Caco-2 (cell line): ENCODE measurements at regions not wholly inside any gene's neighbourhood (a gene's known extent, or its start where the extent isn't known, plus 50 kb on each side); places are given as distances from the start of the nearest gene placed in this dataset.

Experiments used
- BruUV-seq: library from RNA; stranded (reverse); fragments of 400-500 nt; replicated peaks from 2 replicates; lab custom pipeline; 2021; lab: Mats Ljungman, UMichigan
- CTCF ChIA-PET: fragments of 300-600 bp; sonication (Branson Sonifier 250); formaldehyde crosslinking; loops from one replicate; lab custom pipeline; 2022; ENCODE audit warnings: antibody characterized with exemption; lab: Charles Lee
- POLR2A ChIA-PET: fragments of 300-600 bp; sonication (Branson Sonifier 250); formaldehyde crosslinking; loops from one replicate; lab custom pipeline; 2022; ENCODE audit warnings: antibody characterized with exemption; lab: Charles Lee
- DNase-seq, 2 experiments: peaks; one replicate each; pipeline versions ENCODE4 v3.0.0 to v3.0.0-alpha.2; 2020 to 2022
- H3K27me3 ChIP-seq: replicated peaks from 2 replicates; pipeline ENCODE4 v1.6.0; 2011; ENCODE audit warnings: low read length; ENCODE audit not compliant: control insufficient read depth, insufficient read depth
- H3K36me3 ChIP-seq: 2 replicates; pipeline ENCODE4 v1.5.1; 2011; ENCODE audit warnings: low read length; ENCODE audit not compliant: control insufficient read depth, insufficient read depth
- H3K4me1 ChIP-seq: fragments of 250-450 bp; sonication (Bioruptor Pico); 2 replicates; pipeline ENCODE4 v1.5.1; 2020; ENCODE audit warnings: mild to moderate bottlenecking
- H3K4me3 ChIP-seq: 2 replicates; pipeline ENCODE4 v1.5.1; 2011; ENCODE audit warnings: low read depth, mild to moderate bottlenecking, control low read depth, low read length
- H3K9me3 ChIP-seq: fragments of 250-450 bp; sonication (Bioruptor Pico); 2 replicates; pipeline ENCODE4 v1.5.1; 2020; ENCODE audit warnings: mild to moderate bottlenecking, moderate library complexity
- H3K27ac Mint-ChIP-seq: one replicate; pipeline ENCODE4 v1.8.0; 2022; ENCODE audit warnings: mixed read lengths; ENCODE audit not compliant: unreplicated experiment
- H3K27me3 Mint-ChIP-seq: one replicate; pipeline ENCODE4 v1.8.0; 2022; ENCODE audit warnings: mixed read lengths; ENCODE audit not compliant: insufficient read depth, unreplicated experiment
- H3K36me3 Mint-ChIP-seq: one replicate; pipeline ENCODE4 v1.8.0; 2022; ENCODE audit warnings: mild to moderate bottlenecking, mixed read lengths; ENCODE audit not compliant: insufficient read depth, unreplicated experiment
- H3K4me1 Mint-ChIP-seq: one replicate; pipeline ENCODE4 v1.8.0; 2022; ENCODE audit warnings: low read depth, mixed read lengths; ENCODE audit not compliant: unreplicated experiment
- H3K4me3 Mint-ChIP-seq: one replicate; pipeline ENCODE4 v1.8.0; 2022; ENCODE audit warnings: mild to moderate bottlenecking, moderate library complexity, mixed read lengths; ENCODE audit not compliant: unreplicated experiment
- H3K9me3 Mint-ChIP-seq: one replicate; pipeline ENCODE4 v1.8.0; 2022; ENCODE audit warnings: mixed read lengths; ENCODE audit not compliant: unreplicated experiment
- intact Hi-C: fragments of 100-400 bp; cut with micrococcal nuclease; formaldehyde crosslinking; loops from one replicate; pipeline ENCODE4 v1.10.0; 2022; ENCODE audit not compliant: unreplicated experiment
- TF ChIP-seq, protein P1 (sequence below), 2 experiments: fragments of 200-600 bp in 1 of 2; IDR thresholded peaks; 1 replicate in 1 of 2; 2 replicates in 1 of 2; pipeline versions ENCODE4 v1.5.1 to v1.8.0; 2011 to 2022; ENCODE audit warnings: antibody characterized with exemption in 1 of 2, control low read depth in 1 of 2, inconsistent platforms in 1 of 2, low read depth in 1 of 2, low read length in 1 of 2, mild to moderate bottlenecking in 1 of 2, moderate library complexity in 1 of 2; ENCODE audit not compliant: insufficient read depth in 1 of 2, severe bottlenecking in 1 of 2, unreplicated experiment in 1 of 2

DNA sequence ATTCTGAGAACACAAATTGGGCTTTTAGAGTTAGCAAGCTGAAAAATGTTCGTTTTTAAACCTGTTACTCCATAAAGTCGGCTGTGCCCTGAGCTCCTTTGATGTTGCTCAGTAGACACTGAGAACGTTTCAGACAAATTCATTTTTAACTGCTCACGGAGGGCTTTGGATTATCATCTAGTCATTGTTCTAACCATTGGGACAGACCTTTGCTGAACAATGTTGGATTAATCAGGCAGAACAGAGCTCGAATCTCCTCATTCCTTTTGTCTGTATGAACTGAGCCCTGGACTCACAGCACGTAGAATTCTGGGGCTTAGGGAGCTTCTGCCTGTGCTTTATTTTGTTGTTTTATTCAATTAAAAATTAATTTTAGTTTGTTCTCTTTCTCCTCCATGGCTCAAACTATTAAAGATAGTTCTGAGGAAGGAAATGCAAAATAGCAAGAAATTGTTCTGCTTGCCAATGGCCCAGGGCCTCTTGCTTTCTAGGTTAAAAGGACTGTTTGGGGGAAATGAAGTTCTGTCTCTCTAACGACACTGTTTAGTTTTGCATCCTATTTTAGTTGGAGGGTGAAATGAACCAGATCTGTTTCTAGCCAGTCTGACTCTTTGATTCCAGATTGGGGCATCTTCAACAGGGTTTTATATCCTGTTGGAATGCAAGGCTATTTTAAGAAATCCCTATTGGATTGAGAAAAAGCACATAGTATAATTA, 114.7 kb upstream of the CXCR4 start:
- no peaks in the 10 kb centered on the region for H3K36me3 ChIP-seq
- no peak overlapping the region for H3K4me3 ChIP-seq
- DNase-seq = no peak
- POLR2A ChIA-PET = no interaction called here
- TF ChIP-seq, protein P1, sequence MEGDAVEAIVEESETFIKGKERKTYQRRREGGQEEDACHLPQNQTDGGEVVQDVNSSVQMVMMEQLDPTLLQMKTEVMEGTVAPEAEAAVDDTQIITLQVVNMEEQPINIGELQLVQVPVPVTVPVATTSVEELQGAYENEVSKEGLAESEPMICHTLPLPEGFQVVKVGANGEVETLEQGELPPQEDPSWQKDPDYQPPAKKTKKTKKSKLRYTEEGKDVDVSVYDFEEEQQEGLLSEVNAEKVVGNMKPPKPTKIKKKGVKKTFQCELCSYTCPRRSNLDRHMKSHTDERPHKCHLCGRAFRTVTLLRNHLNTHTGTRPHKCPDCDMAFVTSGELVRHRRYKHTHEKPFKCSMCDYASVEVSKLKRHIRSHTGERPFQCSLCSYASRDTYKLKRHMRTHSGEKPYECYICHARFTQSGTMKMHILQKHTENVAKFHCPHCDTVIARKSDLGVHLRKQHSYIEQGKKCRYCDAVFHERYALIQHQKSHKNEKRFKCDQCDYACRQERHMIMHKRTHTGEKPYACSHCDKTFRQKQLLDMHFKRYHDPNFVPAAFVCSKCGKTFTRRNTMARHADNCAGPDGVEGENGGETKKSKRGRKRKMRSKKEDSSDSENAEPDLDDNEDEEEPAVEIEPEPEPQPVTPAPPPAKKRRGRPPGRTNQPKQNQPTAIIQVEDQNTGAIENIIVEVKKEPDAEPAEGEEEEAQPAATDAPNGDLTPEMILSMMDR (IDR thresholded peaks at IDR 0.05; ENCODE audit: insufficient read depth in 1 of 2, low read depth in 1 of 2, low read length in 1 of 2, severe bottlenecking in 1 of 2, unreplicated experiment in 1 of 2) = no peak
- no peaks in the 10 kb centered on the region; the same call in 1 of the 2 replicates for H3K9me3 ChIP-seq
- Mint-ChIP-seq H3K4me1 (no peaks in the 10 kb centered on the region), H3K4me3 (no peak overlapping the region), H3K27me3 (peaks cover 20% of the 10 kb centered on the region), H3K36me3 (peaks cover 6% of the 10 kb centered on the region), H3K27ac (no peak overlapping the region), H3K9me3 (no peaks in the 10 kb centered on the region)
- no peaks in the 10 kb centered on the region for H3K27me3 ChIP-seq
- CTCF ChIA-PET = no interaction called here
- intact Hi-C loops = no loop called here
- H3K4me1 ChIP-seq = no peaks in the 10 kb centered on the region
- BruUV-seq = no TSS peak

DNA sequence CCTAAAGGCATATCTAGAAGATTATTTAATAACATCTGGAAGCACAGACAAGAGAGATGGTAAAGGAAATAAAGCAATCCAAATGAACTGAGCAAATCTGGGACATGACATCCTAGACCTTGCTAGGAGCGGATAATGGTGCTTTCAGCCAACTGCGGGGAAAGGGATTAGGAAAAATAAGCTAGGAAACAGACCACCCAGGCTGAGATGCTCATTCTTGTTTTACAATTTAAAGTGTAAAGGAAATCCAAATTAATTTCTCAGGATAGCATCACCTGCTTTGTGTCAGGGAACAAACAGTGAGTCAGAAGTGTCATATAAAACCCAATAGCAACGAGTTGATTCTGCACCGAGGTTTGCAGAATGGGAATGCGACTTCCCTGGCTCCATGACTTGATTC, 112.5 kb upstream of the CXCR4 start:
- intact Hi-C loops = no loop called here
- ChIA-PET POLR2A (no interaction called here), CTCF (no interaction called here)
- TF ChIP-seq, protein P1 (IDR thresholded peaks at IDR 0.05; ENCODE audit: insufficient read depth in 1 of 2, low read depth in 1 of 2, low read length in 1 of 2, severe bottlenecking in 1 of 2, unreplicated experiment in 1 of 2) = no peak
- peaks cover 20% of the 10 kb centered on the region for H3K27me3 Mint-ChIP-seq
- no peaks in the 10 kb centered on the region for H3K9me3 Mint-ChIP-seq
- H3K36me3 Mint-ChIP-seq = no peaks in the 10 kb centered on the region
- no peaks in the 10 kb centered on the region for H3K4me1 ChIP-seq
- H3K27me3 ChIP-seq = no peaks in the 10 kb centered on the region
- H3K4me1 Mint-ChIP-seq = no peaks in the 10 kb centered on the region
- no peaks in the 10 kb centered on the region for H3K36me3 ChIP-seq
- BruUV-seq = no TSS peak
- H3K9me3 ChIP-seq = no peaks in the 10 kb centered on the region; the same call in 1 of the 2 replicates
- H3K27ac Mint-ChIP-seq = no peak overlapping the region
- H3K4me3 Mint-ChIP-seq = no peak overlapping the region
- H3K4me3 ChIP-seq = no peak overlapping the region
- no peak for DNase-seq

DNA sequence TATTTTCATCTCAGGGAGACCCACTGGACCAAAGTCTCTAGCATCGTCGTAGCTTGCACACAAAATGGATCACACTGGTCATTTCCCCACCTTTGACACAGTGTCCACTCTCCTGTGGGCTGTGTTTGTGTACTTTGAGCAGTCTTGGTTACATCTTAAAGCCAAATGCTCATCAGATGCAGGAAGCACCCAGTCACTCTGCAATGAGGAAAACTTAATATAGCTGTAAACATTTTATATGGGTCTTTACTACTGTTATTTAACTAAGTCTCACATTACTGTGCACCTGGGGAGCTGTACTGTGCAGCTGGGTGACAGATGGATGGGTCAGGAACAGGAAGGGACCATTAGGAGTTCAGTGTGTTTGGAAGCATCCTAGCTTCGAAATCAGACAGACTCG, 109.0 kb upstream of the CXCR4 start:
- CTCF ChIA-PET = no interaction called here
- H3K4me1 ChIP-seq = no peaks in the 10 kb centered on the region

More for the DNA sequence above, 109.0 kb upstream of the CXCR4 start:
- Mint-ChIP-seq H3K4me3 (no peak overlapping the region), H3K4me1 (peaks cover 11% of the 10 kb centered on the region), H3K27ac (no peak overlapping the region), H3K9me3 (no peaks in the 10 kb centered on the region), H3K36me3 (no peaks in the 10 kb centered on the region), H3K27me3 (peaks cover 20% of the 10 kb centered on the region)
- BruUV-seq = no TSS peak
- TF ChIP-seq, protein P1 (IDR thresholded peaks at IDR 0.05; ENCODE audit: insufficient read depth in 1 of 2, low read depth in 1 of 2, low read length in 1 of 2, severe bottlenecking in 1 of 2, unreplicated experiment in 1 of 2) = no peak
- Histone ChIP-seq H3K4me3 (no peak overlapping the region), H3K9me3 (no peaks in the 10 kb centered on the region; the same call in 1 of the 2 replicates), H3K36me3 (no peaks in the 10 kb centered on the region), H3K27me3 (no peaks in the 10 kb centered on the region)
- POLR2A ChIA-PET = no interaction called here
- no peak for DNase-seq
- intact Hi-C loops = no loop called here
